Amniotic epithelial cell (primary cell): ENCODE measurements at regions not wholly inside any gene's neighbourhood (a gene's known extent, or its start where the extent isn't known, plus 50 kb on each side); places are given as distances from the start of the nearest gene placed in this dataset.
A peak's percentile ranks its signal among the peaks of the same experiment; 100 is the strongest.
"Not testable (repeated sequence)": the region's sequence is repeated elsewhere in the genome, so short reads cannot be mapped to it uniquely, and the experiment has no call there.

ENCODE experiments used
- DNase-seq: peaks from one replicate; pipeline ENCODE4 v3.0.0-alpha.2; 2010; ENCODE audit warnings: low read depth

- DNase-seq, result no peak
These were observed 56.7 kb downstream of the P2RY1 start for GRCh38 chr3:152891678-152892077.

- DNase-seq, result no peak
These were observed 57.5 kb downstream of the P2RY1 start for GRCh38 chr3:152892446-152892845.

- no peak for DNase-seq
These were observed 58.7 kb downstream of the P2RY1 start for GRCh38 chr3:152893647-152894046.

GRCh38 chr3:152899306-152899705 lies 64.4 kb downstream of the P2RY1 start:
- no peak for DNase-seq

- DNase-seq, result no peak
These were observed 67.3 kb downstream of the P2RY1 start for GRCh38 chr3:152902141-152902669.

- no peak for DNase-seq
These were observed 70.7 kb downstream of the P2RY1 start for GRCh38 chr3:152905631-152906030.

GRCh38 chr3:152909180-152909883 lies 74.4 kb downstream of the P2RY1 start:
- DNase-seq, result peak; percentile 31

- no peak for DNase-seq
These were observed 75.3 kb downstream of the P2RY1 start for GRCh38 chr3:152910211-152910610.

GRCh38 chr3:152910966-152911365 lies 76.0 kb downstream of the P2RY1 start:
- DNase-seq, result no peak

- not testable (repeated sequence) for DNase-seq
These were observed 79.8 kb downstream of the P2RY1 start for GRCh38 chr3:152914743-152915142.

GRCh38 chr3:152915695-152916094 lies 80.8 kb downstream of the P2RY1 start:
- DNase-seq, result no peak

- DNase-seq, result no peak
These were observed 81.9 kb downstream of the P2RY1 start for GRCh38 chr3:152916753-152917279.

- no peak for DNase-seq
These were observed 86.4 kb downstream of the P2RY1 start for GRCh38 chr3:152921351-152921750.

- no peak for DNase-seq
These were observed 87.6 kb downstream of the P2RY1 start for GRCh38 chr3:152922554-152922953.

- no peak for DNase-seq
These were observed 92.2 kb downstream of the P2RY1 start for GRCh38 chr3:152927131-152927530.

GRCh38 chr3:152930516-152930915 lies 95.6 kb downstream of the P2RY1 start:
- no peak for DNase-seq

- DNase-seq, result no peak
These were observed 102.3 kb downstream of the P2RY1 start for GRCh38 chr3:152937234-152937633.

- no peak for DNase-seq
These were observed 104.2 kb downstream of the P2RY1 start for GRCh38 chr3:152938974-152939636.

- no peak for DNase-seq
These were observed 106.9 kb downstream of the P2RY1 start for GRCh38 chr3:152941859-152942258.

- no peak for DNase-seq
These were observed 107.4 kb downstream of the P2RY1 start for GRCh38 chr3:152942366-152942765.

GRCh38 chr3:152943645-152944044 lies 108.7 kb downstream of the P2RY1 start:
- no peak for DNase-seq

- no peak for DNase-seq
These were observed 109.7 kb downstream of the P2RY1 start for GRCh38 chr3:152944671-152945070.

- no peak for DNase-seq
These were observed 110.6 kb downstream of the P2RY1 start for GRCh38 chr3:152945556-152945955.
